H9 (cell line): ENCODE measurements at regions not wholly inside any gene's neighbourhood (a gene's known extent, or its start where the extent isn't known, plus 50 kb on each side); places are given as distances from the start of the nearest gene placed in this dataset.

ENCODE experiments used
- DNase-seq: peaks from one replicate; pipeline ENCODE4 v3.0.0-alpha.2; 2017
- H2AFZ ChIP-seq: one replicate; pipeline ENCODE4 v1.6.1; 2013; ENCODE audit warnings: mild to moderate bottlenecking, low read length, control low read depth, moderate library complexity
- H2AK5ac ChIP-seq: 2 replicates; pipeline ENCODE4 v1.6.1; 2013; ENCODE audit warnings: low read length, control low read depth, mixed read lengths; ENCODE audit not compliant: insufficient read length
- H2BK120ac ChIP-seq: one replicate; pipeline ENCODE4 v1.6.1; 2013; ENCODE audit warnings: low read depth, mild to moderate bottlenecking, low read length, control low read depth, inconsistent platforms; ENCODE audit not compliant: poor library complexity, severe bottlenecking
- H2BK12ac ChIP-seq: 2 replicates; pipeline ENCODE4 v1.6.1; 2013; ENCODE audit warnings: low read length, control low read depth, mixed read lengths, low read depth; ENCODE audit not compliant: insufficient read length
- H2BK15ac ChIP-seq: 2 replicates; pipeline ENCODE4 v1.6.1; 2013; ENCODE audit warnings: low read depth, low read length, control low read depth
- H2BK20ac ChIP-seq: one replicate; pipeline ENCODE4 v1.6.1; 2013; ENCODE audit warnings: low read depth, mild to moderate bottlenecking, low read length, control low read depth, inconsistent platforms; ENCODE audit not compliant: poor library complexity, severe bottlenecking
- H2BK5ac ChIP-seq: 2 replicates; pipeline ENCODE4 v1.6.1; 2013; ENCODE audit warnings: low read length, control low read depth, mixed read lengths; ENCODE audit not compliant: insufficient read length
- H3K14ac ChIP-seq: 2 replicates; pipeline ENCODE4 v1.6.1; 2013; ENCODE audit warnings: low read length, control low read depth; ENCODE audit not compliant: insufficient read depth
- H3K18ac ChIP-seq: 2 replicates; pipeline ENCODE4 v1.6.1; 2013; ENCODE audit warnings: low read depth, mild to moderate bottlenecking, mixed read lengths, low read length, control low read depth; ENCODE audit not compliant: insufficient read length
- H3K23ac ChIP-seq: 2 replicates; pipeline ENCODE4 v1.6.1; 2013; ENCODE audit warnings: low read length, control low read depth, mixed read lengths, low read depth; ENCODE audit not compliant: insufficient read length
- H3K23me2 ChIP-seq: 2 replicates; pipeline ENCODE4 v1.6.1; 2013; ENCODE audit warnings: low read depth, mild to moderate bottlenecking, mixed read lengths, low read length, control low read depth; ENCODE audit not compliant: insufficient read length, poor library complexity, severe bottlenecking
- H3K27ac ChIP-seq: 2 replicates; pipeline ENCODE4 v1.5.1; 2013; ENCODE audit warnings: low read length, control low read depth, mixed read lengths, low read depth; ENCODE audit not compliant: insufficient read length
- H3K27me3 ChIP-seq: 2 replicates; pipeline ENCODE4 v1.6.1; 2013; ENCODE audit warnings: low read length, control low read depth, inconsistent platforms; ENCODE audit not compliant: insufficient read depth
- H3K4ac ChIP-seq: 2 replicates; pipeline ENCODE4 v1.6.1; 2013; ENCODE audit warnings: low read depth, mild to moderate bottlenecking, control low read depth, inconsistent platforms, low read length, moderate library complexity
- H3K4me1 ChIP-seq: 2 replicates; pipeline ENCODE4 v1.6.1; 2013; ENCODE audit warnings: low read length, control low read depth, inconsistent platforms; ENCODE audit not compliant: insufficient read depth
- H3K4me2 ChIP-seq: 2 replicates; pipeline ENCODE4 v1.6.1; 2013; ENCODE audit warnings: low read length, control low read depth, mixed read lengths; ENCODE audit not compliant: insufficient read length, insufficient read depth
- H3K56ac ChIP-seq: 2 replicates; pipeline ENCODE4 v1.6.1; 2013; ENCODE audit warnings: low read depth, mild to moderate bottlenecking, mixed read lengths, low read length, control low read depth; ENCODE audit not compliant: insufficient read length
- H3K79me1 ChIP-seq: 2 replicates; pipeline ENCODE4 v1.6.1; 2013; ENCODE audit warnings: low read depth, mild to moderate bottlenecking, moderate library complexity, low read length, control low read depth, inconsistent platforms; ENCODE audit not compliant: insufficient read depth, poor library complexity, severe bottlenecking
- H3K79me2 ChIP-seq: 2 replicates; pipeline ENCODE4 v1.6.1; 2013; ENCODE audit warnings: low read length, control low read depth, inconsistent platforms; ENCODE audit not compliant: insufficient read depth
- H3K9ac ChIP-seq: 2 replicates; pipeline ENCODE4 v1.6.1; 2013; ENCODE audit warnings: low read length, control low read depth, mixed read lengths; ENCODE audit not compliant: insufficient read length; ENCODE audit errors: extremely low read depth
- H3K9me3 ChIP-seq: one replicate; pipeline ENCODE4 v1.6.1; 2013; ENCODE audit warnings: low read depth, low read length, inconsistent platforms; ENCODE audit not compliant: control insufficient read depth
- H3T11ph ChIP-seq: one replicate; pipeline ENCODE4 v1.6.1; 2013; ENCODE audit warnings: mild to moderate bottlenecking, low read length, control low read depth, inconsistent platforms
- H4K20me1 ChIP-seq: one replicate; pipeline ENCODE4 v1.6.1; 2013; ENCODE audit not compliant: control insufficient read depth, insufficient read length, insufficient read depth
- H4K5ac ChIP-seq: 2 replicates; pipeline ENCODE4 v1.6.1; 2013; ENCODE audit warnings: low read depth, mild to moderate bottlenecking, mixed read lengths, low read length, control low read depth; ENCODE audit not compliant: insufficient read length
- H4K8ac ChIP-seq: replicated peaks from 2 replicates; pipeline ENCODE4 v1.6.1; 2013; ENCODE audit warnings: low read length, control low read depth, mixed read lengths, low read depth; ENCODE audit not compliant: insufficient read length
- H4K91ac ChIP-seq: 2 replicates; pipeline ENCODE4 v1.6.1; 2013; ENCODE audit warnings: low read depth, mild to moderate bottlenecking, moderate library complexity, mixed read lengths, low read length, control low read depth; ENCODE audit not compliant: insufficient read length
- H3K27ac Mint-ChIP-seq, 3 experiments: 2 replicates in 2 of 3; 3 replicates in 1 of 3; pipeline ENCODE4 v1.8.0; 2020 to 2021; ENCODE audit warnings: mixed read lengths in 3 of 3, mild to moderate bottlenecking in 1 of 3, moderate library complexity in 1 of 3
- H3K27me3 Mint-ChIP-seq: 2 replicates; pipeline ENCODE4 v1.8.0; 2021; ENCODE audit warnings: low read depth, mild to moderate bottlenecking, moderate library complexity, mixed read lengths
- H3K36me3 Mint-ChIP-seq, 3 experiments: 2 replicates in 2 of 3; 3 replicates in 1 of 3; pipeline ENCODE4 v1.8.0; 2020 to 2021; ENCODE audit warnings: low read depth in 3 of 3, mixed read lengths in 3 of 3; ENCODE audit not compliant: insufficient read depth in 1 of 3
- H3K4me1 Mint-ChIP-seq, 2 experiments: 2 replicates each; pipeline ENCODE4 v1.8.0; 2020; ENCODE audit warnings: mixed read lengths in 2 of 2
- H3K4me3 Mint-ChIP-seq, 2 experiments: 2 replicates in 1 of 2; 3 replicates in 1 of 2; pipeline ENCODE4 v1.8.0; 2020 to 2021; ENCODE audit warnings: mild to moderate bottlenecking in 2 of 2, mixed read lengths in 2 of 2, moderate library complexity in 1 of 2
- H3K9me3 Mint-ChIP-seq, 2 experiments: 2 replicates in 1 of 2; 3 replicates in 1 of 2; pipeline ENCODE4 v1.8.0; 2020; ENCODE audit warnings: mild to moderate bottlenecking in 2 of 2, mixed read lengths in 2 of 2, moderate library complexity in 1 of 2
- WGBS: extraction: QIAGEN DNeasy Blood & Tissue Kit; methylation state at CpG from one replicate; pipeline ENCODE4 v1.1.7; 2013; ENCODE audit warnings: missing lambda C conversion rate, low lambda C conversion rate, mixed read lengths; ENCODE audit not compliant: insufficient read length; ENCODE audit errors: extremely low coverage; 5-methylcytosine and 5-hydroxymethylcytosine counted together
- TF ChIP-seq, protein P1 (sequence below): fragments of 200-600 bp; sonication (generic); conservative IDR thresholded peaks from 3 replicates; pipeline ENCODE4 v1.8.0; 2021; ENCODE audit warnings: antibody characterized with exemption, mild to moderate bottlenecking

DNA sequence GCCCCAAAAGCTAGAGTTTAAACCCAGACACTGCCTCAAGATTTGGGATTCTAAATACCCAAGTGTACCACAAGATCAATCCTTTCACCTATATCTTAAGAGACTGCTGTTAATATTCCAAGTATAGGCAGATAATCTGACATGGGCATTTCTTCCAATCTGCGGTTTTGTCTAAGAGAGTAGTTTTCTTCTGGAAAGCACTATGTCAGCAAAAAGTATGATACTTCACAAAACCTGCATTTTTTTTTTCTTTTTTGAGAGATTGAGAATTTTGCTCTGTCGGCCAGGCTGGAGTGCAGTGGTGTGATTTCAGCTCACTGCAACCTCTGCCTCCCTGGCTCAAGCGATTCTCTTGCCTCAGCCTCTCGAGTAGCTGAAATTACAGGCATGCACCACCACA lies 190.7 kb upstream of the TYRP1 start:
- H2BK20ac ChIP-seq, result no peak overlapping the region
- H2AFZ ChIP-seq, result no peak overlapping the region
- no CpG with 5 or more reads among the region's 4 CpGs for WGBS
- H3K56ac ChIP-seq, result no peak overlapping the region
- no peaks in the 10 kb centered on the region for H3K4me1 ChIP-seq
- H3T11ph ChIP-seq, result no peak overlapping the region
- no peaks in the 10 kb centered on the region for H3K4me1 Mint-ChIP-seq
- no peak overlapping the region for H3K14ac ChIP-seq
- H3K36me3 Mint-ChIP-seq, result no peaks in the 10 kb centered on the region
- H3K27ac ChIP-seq, result no peak overlapping the region
- no peaks in the 10 kb centered on the region for H3K27me3 Mint-ChIP-seq
- TF ChIP-seq, protein P1, sequence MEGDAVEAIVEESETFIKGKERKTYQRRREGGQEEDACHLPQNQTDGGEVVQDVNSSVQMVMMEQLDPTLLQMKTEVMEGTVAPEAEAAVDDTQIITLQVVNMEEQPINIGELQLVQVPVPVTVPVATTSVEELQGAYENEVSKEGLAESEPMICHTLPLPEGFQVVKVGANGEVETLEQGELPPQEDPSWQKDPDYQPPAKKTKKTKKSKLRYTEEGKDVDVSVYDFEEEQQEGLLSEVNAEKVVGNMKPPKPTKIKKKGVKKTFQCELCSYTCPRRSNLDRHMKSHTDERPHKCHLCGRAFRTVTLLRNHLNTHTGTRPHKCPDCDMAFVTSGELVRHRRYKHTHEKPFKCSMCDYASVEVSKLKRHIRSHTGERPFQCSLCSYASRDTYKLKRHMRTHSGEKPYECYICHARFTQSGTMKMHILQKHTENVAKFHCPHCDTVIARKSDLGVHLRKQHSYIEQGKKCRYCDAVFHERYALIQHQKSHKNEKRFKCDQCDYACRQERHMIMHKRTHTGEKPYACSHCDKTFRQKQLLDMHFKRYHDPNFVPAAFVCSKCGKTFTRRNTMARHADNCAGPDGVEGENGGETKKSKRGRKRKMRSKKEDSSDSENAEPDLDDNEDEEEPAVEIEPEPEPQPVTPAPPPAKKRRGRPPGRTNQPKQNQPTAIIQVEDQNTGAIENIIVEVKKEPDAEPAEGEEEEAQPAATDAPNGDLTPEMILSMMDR, result no peak
- H3K18ac ChIP-seq, result no peak overlapping the region
- no peak overlapping the region for H2BK120ac ChIP-seq
- no peak overlapping the region for H4K5ac ChIP-seq
- no peak overlapping the region for H3K4me2 ChIP-seq
- H3K27ac Mint-ChIP-seq, result no peak overlapping the region
- no peak overlapping the region for H3K4ac ChIP-seq
- no peak overlapping the region for H2BK15ac ChIP-seq
- H3K79me1 ChIP-seq, result no peaks in the 10 kb centered on the region
- DNase-seq, result no peak
- H3K9me3 Mint-ChIP-seq, result peaks cover 0 to 5% of the 10 kb centered on the region in 2 experiments; a peak in 2 of 5 replicates
- no peak overlapping the region for H4K91ac ChIP-seq
- no peak overlapping the region for H2AK5ac ChIP-seq
- H4K20me1 ChIP-seq, result no peaks in the 10 kb centered on the region
- no peak overlapping the region for H2BK12ac ChIP-seq
- H2BK5ac ChIP-seq, result no peak overlapping the region
- no peak overlapping the region for H3K4me3 Mint-ChIP-seq
- H3K9me3 ChIP-seq, result no peaks in the 10 kb centered on the region
- no peak overlapping the region for H4K8ac ChIP-seq
- no peak overlapping the region for H3K23ac ChIP-seq
- H3K27me3 ChIP-seq, result no peaks in the 10 kb centered on the region
- no peaks in the 10 kb centered on the region for H3K23me2 ChIP-seq
- no peak overlapping the region for H3K9ac ChIP-seq
- H3K79me2 ChIP-seq, result no peaks in the 10 kb centered on the region
